RWPE1 (cell line): ENCODE measurements at regions not wholly inside any gene's neighbourhood (a gene's known extent, or its start where the extent isn't known, plus 50 kb on each side); places are given as distances from the start of the nearest gene placed in this dataset.

ENCODE experiments used
- CTCF ChIA-PET: fragments of 350-600 bp; sonication (Branson Sonifier 250); formaldehyde crosslinking; extraction: SDS; loops from one replicate; lab custom pipeline; 2021; lab: Yijun Ruan, JAX
- POLR2A ChIA-PET: fragments of 400-600 bp; formaldehyde crosslinking; extraction: SDS; loops from one replicate; lab custom pipeline; 2020; ENCODE audit warnings: antibody characterized with exemption; ENCODE audit not compliant: low non-redundant PET; lab: Yijun Ruan, JAX
- DNase-seq: peaks from one replicate; pipeline ENCODE4 v3.0.0; 2012; ENCODE audit warnings: low spot score
- H3K27ac ChIP-seq: fragments of 450-650 bp; 2 replicates; pipeline ENCODE4 v1.5.1; 2017
- TF ChIP-seq, protein P1 (sequence below): fragments of 450-650 bp; conservative IDR thresholded peaks from 2 replicates; pipeline ENCODE4 v1.5.1; 2017; ENCODE audit warnings: low read depth, mild to moderate bottlenecking

DNA sequence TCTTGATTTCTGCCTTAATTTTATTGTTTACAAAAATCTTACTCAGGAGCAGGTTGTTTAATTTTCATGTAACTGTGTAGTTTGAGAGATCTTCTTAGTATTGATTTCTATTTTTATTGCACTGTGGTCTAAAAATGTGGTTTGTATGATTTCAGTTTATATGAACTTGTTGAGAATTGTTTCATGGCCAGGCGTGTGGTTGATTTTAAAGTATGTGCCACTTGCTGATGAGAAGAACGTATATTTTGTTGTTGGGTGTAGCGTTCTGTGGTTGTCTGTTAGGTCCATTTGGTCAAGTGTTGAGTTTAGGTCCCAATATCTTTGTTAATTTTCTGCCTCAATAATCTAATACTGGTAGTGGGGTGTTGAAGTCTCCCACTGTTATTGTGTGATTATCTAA lies 996.8 kb downstream of the PCDH19 start:
- ChIA-PET CTCF (no interaction called here), POLR2A (no interaction called here)
- TF ChIP-seq, protein P1, sequence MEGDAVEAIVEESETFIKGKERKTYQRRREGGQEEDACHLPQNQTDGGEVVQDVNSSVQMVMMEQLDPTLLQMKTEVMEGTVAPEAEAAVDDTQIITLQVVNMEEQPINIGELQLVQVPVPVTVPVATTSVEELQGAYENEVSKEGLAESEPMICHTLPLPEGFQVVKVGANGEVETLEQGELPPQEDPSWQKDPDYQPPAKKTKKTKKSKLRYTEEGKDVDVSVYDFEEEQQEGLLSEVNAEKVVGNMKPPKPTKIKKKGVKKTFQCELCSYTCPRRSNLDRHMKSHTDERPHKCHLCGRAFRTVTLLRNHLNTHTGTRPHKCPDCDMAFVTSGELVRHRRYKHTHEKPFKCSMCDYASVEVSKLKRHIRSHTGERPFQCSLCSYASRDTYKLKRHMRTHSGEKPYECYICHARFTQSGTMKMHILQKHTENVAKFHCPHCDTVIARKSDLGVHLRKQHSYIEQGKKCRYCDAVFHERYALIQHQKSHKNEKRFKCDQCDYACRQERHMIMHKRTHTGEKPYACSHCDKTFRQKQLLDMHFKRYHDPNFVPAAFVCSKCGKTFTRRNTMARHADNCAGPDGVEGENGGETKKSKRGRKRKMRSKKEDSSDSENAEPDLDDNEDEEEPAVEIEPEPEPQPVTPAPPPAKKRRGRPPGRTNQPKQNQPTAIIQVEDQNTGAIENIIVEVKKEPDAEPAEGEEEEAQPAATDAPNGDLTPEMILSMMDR, result no peak
- no peak for DNase-seq
- no peak overlapping the region for H3K27ac ChIP-seq

DNA sequence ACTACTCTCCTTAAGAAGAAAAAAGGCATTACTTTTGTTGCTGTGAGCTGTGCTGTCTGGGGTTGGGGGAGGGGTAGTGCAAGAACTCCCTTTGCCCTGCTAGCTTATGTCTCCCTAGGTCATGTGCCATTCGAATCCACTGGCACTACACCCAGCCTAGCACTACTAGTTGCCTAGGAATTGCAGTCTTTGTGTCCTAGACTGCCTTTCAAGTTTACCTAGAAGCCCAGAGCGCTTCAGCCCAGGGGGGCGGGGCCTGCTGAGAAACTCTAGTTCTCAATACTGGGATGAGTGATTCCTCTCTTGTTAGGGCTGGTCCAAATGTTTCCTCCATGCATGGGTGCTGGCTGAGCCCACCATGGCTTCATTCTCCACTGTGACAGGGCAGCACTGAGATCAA lies 1011.5 kb downstream of the PCDH19 start:
- ChIA-PET POLR2A (no interaction called here), CTCF (no interaction called here)
- TF ChIP-seq, protein P1, result no peak
- no peak overlapping the region for H3K27ac ChIP-seq
- no peak for DNase-seq

DNA sequence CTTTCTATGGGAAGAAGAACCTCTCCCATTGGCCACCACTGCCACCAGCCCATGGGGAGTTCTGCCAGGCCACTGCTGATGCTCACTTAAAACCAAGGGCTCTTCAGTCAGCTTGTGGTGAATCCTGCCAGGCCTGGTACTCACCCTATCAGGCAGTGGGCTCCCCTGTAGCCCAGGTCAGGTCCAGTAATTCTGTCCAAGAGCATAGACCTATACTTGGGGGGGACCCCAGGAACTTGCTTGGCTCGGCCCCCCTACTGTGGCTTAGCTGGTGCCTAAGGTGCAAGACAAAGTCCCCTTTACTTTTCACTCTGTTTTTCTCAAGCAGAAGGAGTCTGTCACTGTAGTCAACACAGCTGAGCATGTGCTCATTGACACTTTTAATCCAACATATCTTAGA lies 1012.2 kb downstream of the PCDH19 start:
- H3K27ac ChIP-seq, result no peak overlapping the region
- no peak for DNase-seq
- TF ChIP-seq, protein P1, result no peak
- ChIA-PET CTCF (no interaction called here), POLR2A (no interaction called here)

DNA sequence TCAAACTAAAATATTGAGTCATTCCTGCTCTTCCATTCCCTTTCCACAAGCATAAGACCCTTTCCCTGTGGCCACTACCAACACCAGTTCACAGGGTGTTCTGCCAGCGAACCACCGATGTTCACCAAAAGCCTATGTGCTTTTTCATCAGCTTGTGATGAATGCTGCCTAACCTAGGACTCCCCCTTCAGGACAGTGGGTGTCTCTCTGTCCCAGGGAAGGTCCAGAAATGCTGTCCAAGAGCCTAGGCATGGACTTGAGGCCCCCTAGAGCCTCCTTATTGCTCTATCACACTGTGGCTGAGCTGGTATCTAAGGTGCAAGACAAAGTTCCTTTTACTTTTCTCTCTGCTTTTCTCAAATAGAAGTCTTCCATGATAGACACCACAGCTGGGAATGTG lies 1015.6 kb downstream of the PCDH19 start:
- CTCF ChIA-PET, result no interaction called here
- TF ChIP-seq, protein P1, result no peak

DNA sequence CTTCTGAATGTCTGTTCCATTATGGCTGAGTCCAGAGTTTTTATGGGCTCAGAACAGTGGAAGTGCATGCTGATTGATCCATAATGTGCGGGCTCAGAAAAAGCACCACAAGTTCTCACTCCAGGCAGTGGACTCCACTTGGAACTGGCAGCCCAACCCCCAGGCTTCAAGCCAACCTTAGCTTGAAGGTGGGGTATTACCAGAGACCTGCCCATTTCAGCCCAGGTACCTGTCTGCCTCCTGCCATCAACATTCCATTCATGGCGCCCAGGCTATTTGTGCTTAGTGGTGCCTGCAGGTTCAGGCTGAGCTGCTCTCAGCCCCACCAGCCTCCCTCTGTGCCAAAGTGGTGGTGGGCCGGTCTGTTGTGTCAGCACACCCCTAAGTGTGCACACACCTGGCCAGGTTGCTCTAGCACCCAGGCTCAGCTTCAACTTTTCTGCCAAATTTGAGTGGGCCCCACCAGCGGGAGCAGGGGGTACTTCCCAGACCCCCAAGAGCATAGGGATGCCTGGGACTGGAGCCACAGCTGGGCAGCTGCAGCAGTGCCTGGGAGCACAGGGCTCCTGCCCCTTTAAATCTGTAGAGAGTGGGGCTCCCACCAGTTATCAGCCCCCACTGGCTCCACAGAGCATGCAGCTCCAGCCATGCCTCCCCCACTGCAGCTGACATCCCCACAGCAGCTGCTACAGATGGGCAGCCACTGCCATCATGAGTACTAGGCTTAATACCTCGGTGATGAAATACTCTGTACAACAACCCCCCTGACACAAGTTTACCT lies 1025.3 kb downstream of the PCDH19 start:
- TF ChIP-seq, protein P1, result no peak
- ChIA-PET CTCF (no interaction called here), POLR2A (no interaction called here)
- no peak for DNase-seq
- no peak overlapping the region for H3K27ac ChIP-seq

More for the DNA sequence above, 1015.6 kb downstream of the PCDH19 start:
- DNase-seq, result no peak
- POLR2A ChIA-PET, result no interaction called here
- no peak overlapping the region for H3K27ac ChIP-seq

DNA sequence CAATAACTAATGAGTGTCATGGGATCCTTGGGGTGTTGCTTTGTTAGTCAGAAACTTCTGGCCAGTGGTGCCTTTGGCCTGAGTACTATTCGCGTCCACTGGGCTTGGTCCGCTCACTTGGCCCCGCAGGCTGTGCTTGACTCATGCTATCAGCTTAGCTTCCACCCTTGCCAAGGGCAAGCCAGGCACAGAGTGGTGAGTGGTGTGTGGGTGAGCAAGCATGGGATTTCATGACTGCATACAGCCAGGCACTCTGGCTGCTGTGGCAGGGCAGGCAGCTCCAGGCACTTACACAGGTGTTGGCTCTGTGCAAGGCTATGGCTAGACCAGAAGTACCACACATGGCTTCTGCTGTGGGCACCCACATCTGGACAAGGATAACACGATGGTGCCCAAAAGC lies 1026.3 kb downstream of the PCDH19 start:
- no peak overlapping the region for H3K27ac ChIP-seq
- POLR2A ChIA-PET, result no interaction called here
- TF ChIP-seq, protein P1, result no peak
- CTCF ChIA-PET, result no interaction called here
- no peak for DNase-seq
